ENCODE measurements at regions not wholly inside any gene's neighbourhood (a gene's known extent, or its start where the extent isn't known, plus 50 kb on each side); places are given as distances from the start of the nearest gene placed in this dataset.

- H3K27me3 ChIP-seq (ENCODE audit: control insufficient read depth, insufficient read depth, low read length), result no peaks in the 10 kb centered on the region
- no peak overlapping the region for H3K23ac ChIP-seq (ENCODE audit: low read depth, low read length)
- H3K9me3 ChIP-seq (ENCODE audit: control insufficient read depth, insufficient read depth, low read length), result no peaks in the 10 kb centered on the region
- intact Hi-C loops (cut with micrococcal nuclease), result no loop called here
- H3K4me3 ChIP-seq (ENCODE audit: insufficient read depth, low read depth, low read length), result no peak overlapping the region
- H2BK15ac ChIP-seq (ENCODE audit: low read depth, low read length), result no peak overlapping the region
- no peak overlapping the region for H4K5ac ChIP-seq (ENCODE audit: low read depth, low read length)
- H2BK20ac ChIP-seq (ENCODE audit: low read depth, low read length), result no peak overlapping the region
- DNase-seq (no peak), ATAC-seq (ENCODE audit: low read depth) (no peak)
- no peak overlapping the region for H4K91ac ChIP-seq (ENCODE audit: insufficient read depth, low read depth, low read length)
- no peak overlapping the region for H2AK9ac ChIP-seq (replicated peaks; ENCODE audit: low read depth, low read length, poor library complexity)
- POLR2A ChIA-PET (ENCODE audit: unreplicated experiment), result no interaction called here
- H2AFZ ChIP-seq (replicated peaks; ENCODE audit: low read length, poor library complexity), result no peak overlapping the region
- no peaks in the 10 kb centered on the region for H3K79me1 ChIP-seq (ENCODE audit: low read depth in 1 of 2, low read length in 2 of 2)
- in situ Hi-C loops (cut with MboI; ENCODE audit: low sequenced_read_pairs), result no loop called here
- no peak overlapping the region for H2BK5ac ChIP-seq (ENCODE audit: low read depth, low read length, poor library complexity, severe bottlenecking)
- no peak overlapping the region for H2AK5ac ChIP-seq (ENCODE audit: low read depth, low read length)
- H3K4me1 ChIP-seq (ENCODE audit: control insufficient read depth, insufficient read depth, low read length), result no peaks in the 10 kb centered on the region
- no peak overlapping the region for H3K4ac ChIP-seq (ENCODE audit: low read depth, low read length)
- no peak overlapping the region for H2BK120ac ChIP-seq (ENCODE audit: low read depth, low read length)
- H4K20me1 ChIP-seq (ENCODE audit: insufficient read depth, low read length), result no peaks in the 10 kb centered on the region
- no peak for TF ChIP-seq RAD21 (IDR thresholded peaks at IDR 0.05; ENCODE audit: low read length)
- no peak for TF ChIP-seq USF2 (IDR thresholded peaks at IDR 0.05; ENCODE audit: low read depth, low read length)
- no peak for TF ChIP-seq RCOR1 (IDR thresholded peaks at IDR 0.05; ENCODE audit: insufficient replicate concordance, low read length)
- TF ChIP-seq RFX5 (IDR thresholded peaks at IDR 0.05; ENCODE audit: low read depth, low read length), result no peak
- no peak for TF ChIP-seq POLR2A (IDR thresholded peaks at IDR 0.05; ENCODE audit: low read depth, low read length)
- no peak for TF ChIP-seq ELK1 (IDR thresholded peaks at IDR 0.05; ENCODE audit: borderline replicate concordance, low read depth, low read length)
- no peak for TF ChIP-seq NFE2L2 (IDR thresholded peaks at IDR 0.05; ENCODE audit: low read depth, low read length)
- TF ChIP-seq CTCF (conservative IDR thresholded peaks at IDR 0.05; ENCODE audit: low read depth, low read length), result no peak
- no peak for TF ChIP-seq CHD1 (IDR thresholded peaks at IDR 0.05; ENCODE audit: low read depth, low read length)
- no peak for TF ChIP-seq MAFK (IDR thresholded peaks at IDR 0.05; ENCODE audit: low read depth, low read length)
- TF ChIP-seq CEBPB (IDR thresholded peaks at IDR 0.05; ENCODE audit: low read depth, low read length), result no peak
- H3K9me1 ChIP-seq (ENCODE audit: insufficient read depth, low read length), result no peaks in the 10 kb centered on the region
- no peaks in the 10 kb centered on the region for H3K36me3 ChIP-seq (ENCODE audit: control insufficient read depth, insufficient read depth, low read length)
- H3K27ac ChIP-seq (ENCODE audit: insufficient read depth, low read length), result no peak overlapping the region
- no peak overlapping the region for H3K18ac ChIP-seq (ENCODE audit: low read depth, low read length)
- CTCF ChIA-PET, result no interaction called here
- H3K14ac ChIP-seq (replicated peaks; ENCODE audit: low read depth, low read length), result no peak overlapping the region
- no peak overlapping the region for H3K9ac ChIP-seq (ENCODE audit: low read depth, low read length)
- no TSS peak for BruUV-seq (replicated peaks)
- H3K56ac ChIP-seq (ENCODE audit: extremely low read depth, insufficient read depth, low read length), result no peak overlapping the region
- WGBS, 2 experiments (ENCODE audit: extremely low coverage in 2 of 2, insufficient read length in 1 of 2), result no CpG with 5 or more reads among the region's 10 CpGs
- H3K4me2 ChIP-seq (ENCODE audit: low read depth, low read length), result no peak overlapping the region
- no peak overlapping the region for H4K8ac ChIP-seq (ENCODE audit: low read depth in 2 of 2, low read length in 2 of 2)
- dilution Hi-C loops (cut with HindIII; ENCODE audit: low sequenced_read_pairs, unreplicated experiment), result no loop called here
These were observed 293.5 kb downstream of the LRFN2 start for GRCh38 chr6:40293460-40294185.

All from IMR-90 (cell line).